Fibroblast of lung (primary cell): ENCODE measurements at regions not wholly inside any gene's neighbourhood (a gene's known extent, or its start where the extent isn't known, plus 50 kb on each side); places are given as distances from the start of the nearest gene placed in this dataset.

Source experiments
- DNase-seq, 2 donors: peaks; one replicate each; pipeline versions ENCODE4 v3.0.0 to v3.0.0-alpha.2; 2010; ENCODE audit warnings: low read depth in 2 of 2
- H2AFZ ChIP-seq: 2 replicates; pipeline ENCODE4 v1.5.1; 2012; ENCODE audit warnings: low read length, control low read depth, inconsistent platforms
- H3K27ac ChIP-seq: 2 replicates; pipeline ENCODE4 v1.5.1; 2011; ENCODE audit warnings: low read length, control low read depth; ENCODE audit not compliant: insufficient read depth
- H3K27me3 ChIP-seq: 2 replicates; pipeline ENCODE4 v1.5.1; 2011; ENCODE audit warnings: mild to moderate bottlenecking, low read length; ENCODE audit not compliant: control insufficient read depth, insufficient read depth
- H3K36me3 ChIP-seq: 2 replicates; pipeline ENCODE4 v1.5.1; 2011; ENCODE audit warnings: low read length; ENCODE audit not compliant: control insufficient read depth, insufficient read depth
- H3K4me1 ChIP-seq: 2 replicates; pipeline ENCODE4 v1.5.1; 2011; ENCODE audit warnings: low read length; ENCODE audit not compliant: control insufficient read depth, insufficient read depth; ENCODE audit errors: extremely low read depth
- H3K4me2 ChIP-seq: 2 replicates; pipeline ENCODE4 v1.5.1; 2011; ENCODE audit warnings: low read length, control low read depth; ENCODE audit not compliant: insufficient read depth; ENCODE audit errors: extremely low read depth
- H3K4me3 ChIP-seq, 4 experiments: fragments of 200-600 bp in 1 of 4; sonication (generic) in 1 of 4; replicated peaks in 1 of 4; 2 replicates each; pipeline ENCODE4 v1.5.1; 2011 to 2016; ENCODE audit warnings: low read length in 4 of 4, low read depth in 3 of 4, mild to moderate bottlenecking in 3 of 4, control low read depth in 2 of 4, inconsistent platforms in 1 of 4, mixed read lengths in 1 of 4; ENCODE audit not compliant: insufficient read depth in 1 of 4; ENCODE audit errors: control extremely low read depth in 1 of 4
- H3K79me2 ChIP-seq: 2 replicates; pipeline ENCODE4 v1.5.1; 2012; ENCODE audit warnings: mild to moderate bottlenecking, low read length, inconsistent platforms; ENCODE audit not compliant: control insufficient read depth, insufficient read depth
- H3K9ac ChIP-seq: 2 replicates; pipeline ENCODE4 v1.5.1; 2011; ENCODE audit warnings: mild to moderate bottlenecking, low read length, control low read depth; ENCODE audit not compliant: insufficient read depth
- H3K9me3 ChIP-seq: 2 replicates; pipeline ENCODE4 v1.5.1; 2012; ENCODE audit warnings: low read depth, low read length; ENCODE audit not compliant: control insufficient read depth, insufficient read depth
- H4K20me1 ChIP-seq: 2 replicates; pipeline ENCODE4 v1.5.1; 2011; ENCODE audit warnings: low read length; ENCODE audit not compliant: control insufficient read depth, insufficient read depth; ENCODE audit errors: extremely low read depth
- EZH2 ChIP-seq: IDR thresholded peaks from 2 replicates; pipeline ENCODE4 v1.5.1; 2012; ENCODE audit warnings: low read length, control low read depth, mild to moderate bottlenecking; ENCODE audit errors: missing control alignments
- TF ChIP-seq, protein P1 (sequence below), 2 donors: IDR thresholded peaks in 1 of 2; conservative IDR thresholded peaks in 1 of 2; 1 replicate in 1 of 2; 2 replicates in 1 of 2; pipeline ENCODE4 v1.5.1; 2011 to 2012; ENCODE audit warnings: low read length in 2 of 2, control low read depth in 1 of 2, inconsistent platforms in 1 of 2, low read depth in 1 of 2, mild to moderate bottlenecking in 1 of 2

DNA sequence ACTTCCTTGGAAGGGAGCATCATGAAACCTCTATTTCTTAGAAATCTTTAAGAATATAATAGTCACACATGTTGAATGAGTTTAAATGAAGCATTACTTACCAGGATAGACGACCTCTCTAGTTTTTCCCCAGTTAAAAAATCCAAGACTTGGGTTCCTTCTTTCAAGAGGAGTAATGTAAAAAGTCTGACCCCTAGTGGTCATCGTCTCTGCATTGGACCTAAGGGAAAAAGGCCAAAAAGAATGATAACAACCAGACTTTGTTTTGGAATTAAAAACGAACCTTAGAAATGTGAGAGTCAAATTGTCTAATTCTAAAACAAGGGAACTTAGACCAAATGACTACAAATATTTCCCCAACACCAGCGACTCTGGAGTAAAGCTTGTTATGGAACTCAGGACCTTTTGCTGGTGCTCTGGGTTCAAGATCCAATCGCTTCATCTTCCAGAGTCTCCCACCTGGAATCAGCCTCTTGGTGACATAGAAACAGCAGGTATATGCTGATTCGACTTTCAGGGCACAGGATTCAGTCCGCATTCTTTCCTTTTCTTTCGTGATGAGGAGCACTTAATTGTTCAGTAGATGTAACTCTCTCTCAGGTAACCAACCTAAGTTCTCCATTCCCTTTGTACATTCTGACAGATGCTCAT, 214.8 kb upstream of the TPRG1 start:
- Histone ChIP-seq H3K27me3 (no peaks in the 10 kb centered on the region), H2AFZ (no peak overlapping the region), H3K27ac (no peak overlapping the region), H3K36me3 (no peaks in the 10 kb centered on the region), H3K9me3 (no peaks in the 10 kb centered on the region), H3K4me1 (peaks cover 4% of the 10 kb centered on the region), H4K20me1 (no peaks in the 10 kb centered on the region), H3K9ac (no peak overlapping the region), H3K4me3 (no peak overlapping the region), H3K4me2 (no peak overlapping the region), H3K79me2 (no peaks in the 10 kb centered on the region)
- DNase-seq, result peak; percentile 62 to 85
- TF ChIP-seq EZH2, result no peak
- TF ChIP-seq, protein P1, sequence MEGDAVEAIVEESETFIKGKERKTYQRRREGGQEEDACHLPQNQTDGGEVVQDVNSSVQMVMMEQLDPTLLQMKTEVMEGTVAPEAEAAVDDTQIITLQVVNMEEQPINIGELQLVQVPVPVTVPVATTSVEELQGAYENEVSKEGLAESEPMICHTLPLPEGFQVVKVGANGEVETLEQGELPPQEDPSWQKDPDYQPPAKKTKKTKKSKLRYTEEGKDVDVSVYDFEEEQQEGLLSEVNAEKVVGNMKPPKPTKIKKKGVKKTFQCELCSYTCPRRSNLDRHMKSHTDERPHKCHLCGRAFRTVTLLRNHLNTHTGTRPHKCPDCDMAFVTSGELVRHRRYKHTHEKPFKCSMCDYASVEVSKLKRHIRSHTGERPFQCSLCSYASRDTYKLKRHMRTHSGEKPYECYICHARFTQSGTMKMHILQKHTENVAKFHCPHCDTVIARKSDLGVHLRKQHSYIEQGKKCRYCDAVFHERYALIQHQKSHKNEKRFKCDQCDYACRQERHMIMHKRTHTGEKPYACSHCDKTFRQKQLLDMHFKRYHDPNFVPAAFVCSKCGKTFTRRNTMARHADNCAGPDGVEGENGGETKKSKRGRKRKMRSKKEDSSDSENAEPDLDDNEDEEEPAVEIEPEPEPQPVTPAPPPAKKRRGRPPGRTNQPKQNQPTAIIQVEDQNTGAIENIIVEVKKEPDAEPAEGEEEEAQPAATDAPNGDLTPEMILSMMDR (conservative IDR thresholded peaks at IDR 0.05 in 1 of 2, IDR thresholded peaks at IDR 0.05 in 1 of 2; ENCODE audit: low read depth in 1 of 2, low read length in 2 of 2), result peak; percentile 70 to 72

DNA sequence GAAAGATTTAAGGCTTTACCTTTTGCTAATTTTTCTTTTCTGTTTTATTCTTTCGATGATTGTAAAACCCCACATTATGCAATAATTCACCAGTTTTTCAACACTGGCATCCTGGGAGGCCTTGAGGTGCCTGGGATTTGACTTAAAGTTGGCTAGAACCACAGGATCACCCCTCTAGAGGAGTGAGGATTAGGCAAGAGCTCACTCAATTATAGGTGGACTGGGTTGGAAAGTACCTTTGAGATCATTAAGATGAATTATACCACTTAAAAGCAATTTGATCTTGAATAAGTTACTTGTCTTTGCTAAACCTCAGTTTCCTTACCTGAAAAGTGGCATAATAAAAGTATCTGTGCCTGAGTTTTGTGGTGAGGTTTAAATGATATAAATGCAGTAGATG, 212.8 kb upstream of the TPRG1 start:
- TF ChIP-seq, protein P1 (conservative IDR thresholded peaks at IDR 0.05 in 1 of 2, IDR thresholded peaks at IDR 0.05 in 1 of 2; ENCODE audit: low read depth in 1 of 2, low read length in 2 of 2), result no peak
- TF ChIP-seq EZH2, result no peak
- no peaks in the 10 kb centered on the region for H3K9me3 ChIP-seq
- no peaks in the 10 kb centered on the region for H3K79me2 ChIP-seq
- no peak overlapping the region for H3K9ac ChIP-seq
- no peak overlapping the region for H3K27ac ChIP-seq
- H2AFZ ChIP-seq, result no peak overlapping the region
- H3K36me3 ChIP-seq, result no peaks in the 10 kb centered on the region
- H3K27me3 ChIP-seq, result no peaks in the 10 kb centered on the region
- peaks cover 4% of the 10 kb centered on the region for H3K4me1 ChIP-seq
- no peak for DNase-seq
- no peaks in the 10 kb centered on the region for H4K20me1 ChIP-seq
- H3K4me2 ChIP-seq, result no peak overlapping the region
- no peak overlapping the region for H3K4me3 ChIP-seq

GRCh38 chr3:188962253-188963247, 209.2 kb upstream of the TPRG1 start:
- Histone ChIP-seq H3K36me3 (no peaks in the 10 kb centered on the region), H3K79me2 (no peaks in the 10 kb centered on the region), H3K4me3 (no peak overlapping the region), H3K27me3 (no peaks in the 10 kb centered on the region), H4K20me1 (no peaks in the 10 kb centered on the region), H3K4me2 (no peak overlapping the region), H3K4me1 (no peaks in the 10 kb centered on the region), H3K9ac (no peak overlapping the region), H3K9me3 (no peaks in the 10 kb centered on the region), H3K27ac (no peak overlapping the region), H2AFZ (no peak overlapping the region)
- no peak for DNase-seq
- TF ChIP-seq, protein P1 (conservative IDR thresholded peaks at IDR 0.05 in 1 of 2, IDR thresholded peaks at IDR 0.05 in 1 of 2; ENCODE audit: low read depth in 1 of 2, low read length in 2 of 2), result no peak
- no peak for TF ChIP-seq EZH2
